ENCODE measurements at regions not wholly inside any gene's neighbourhood (a gene's known extent, or its start where the extent isn't known, plus 50 kb on each side); places are given as distances from the start of the nearest gene placed in this dataset.

DNA sequence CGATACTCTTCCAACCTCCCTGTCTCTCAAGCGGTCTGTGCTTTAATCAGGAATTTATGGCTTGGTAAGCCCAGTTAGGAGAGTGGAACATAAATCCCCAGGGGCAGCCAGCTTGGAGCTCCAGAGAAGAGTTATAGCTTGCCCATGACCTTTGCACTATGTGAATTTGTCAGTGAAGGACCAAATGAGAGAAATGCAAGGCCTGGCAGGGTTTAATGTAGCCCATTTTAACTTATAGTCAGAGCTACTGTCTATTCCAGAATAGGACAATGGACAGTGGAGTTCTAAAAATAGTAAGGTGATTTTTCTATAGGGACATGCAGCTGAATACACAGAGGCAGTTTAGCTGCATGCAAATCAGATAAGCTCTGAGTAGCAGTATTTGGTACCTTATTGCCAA, 142.6 kb upstream of the CAV2 start:
- Histone ChIP-seq H4K20me1 (ENCODE audit: control insufficient read depth, insufficient read depth) (no peaks in the 10 kb centered on the region), H3K4me3 (no peak overlapping the region), H3K4me1 (ENCODE audit: control insufficient read depth, insufficient read depth, low read length) (no peaks in the 10 kb centered on the region), H2AFZ (ENCODE audit: control insufficient read depth, low read depth, low read length) (no peak overlapping the region), H3K9ac (ENCODE audit: control insufficient read depth, insufficient read depth, low read length) (no peak overlapping the region), H3K27me3 (replicated peaks in 1 of 2; ENCODE audit: control insufficient read depth in 2 of 2, insufficient read depth in 2 of 2, low read length in 1 of 2) (no peaks in the 10 kb centered on the region), H3K36me3 (ENCODE audit: control insufficient read depth in 2 of 2, insufficient read depth in 2 of 2, low read length in 1 of 2) (no peaks in the 10 kb centered on the region), H3K79me2 (ENCODE audit: control insufficient read depth, insufficient read depth, low read length) (no peaks in the 10 kb centered on the region), H3K9me3 (replicated peaks; ENCODE audit: control insufficient read depth, insufficient read depth, low read length) (no peaks in the 10 kb centered on the region), H3K4me2 (ENCODE audit: control insufficient read depth, insufficient read depth) (no peak overlapping the region), H3K27ac (ENCODE audit: control insufficient read depth, insufficient read depth) (no peak overlapping the region)
- POLR2A ChIA-PET, result no interaction called here
- no peak for ATAC-seq
- intact Hi-C loops (cut with micrococcal nuclease; ENCODE audit: unreplicated experiment) (no loop called here), in situ Hi-C loops (cut with MboI) (no loop called here)
- RAD21 ChIA-PET (ENCODE audit: unreplicated experiment), result no interaction called here
- TF ChIP-seq, protein P1, sequence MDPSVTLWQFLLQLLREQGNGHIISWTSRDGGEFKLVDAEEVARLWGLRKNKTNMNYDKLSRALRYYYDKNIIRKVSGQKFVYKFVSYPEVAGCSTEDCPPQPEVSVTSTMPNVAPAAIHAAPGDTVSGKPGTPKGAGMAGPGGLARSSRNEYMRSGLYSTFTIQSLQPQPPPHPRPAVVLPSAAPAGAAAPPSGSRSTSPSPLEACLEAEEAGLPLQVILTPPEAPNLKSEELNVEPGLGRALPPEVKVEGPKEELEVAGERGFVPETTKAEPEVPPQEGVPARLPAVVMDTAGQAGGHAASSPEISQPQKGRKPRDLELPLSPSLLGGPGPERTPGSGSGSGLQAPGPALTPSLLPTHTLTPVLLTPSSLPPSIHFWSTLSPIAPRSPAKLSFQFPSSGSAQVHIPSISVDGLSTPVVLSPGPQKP (IDR thresholded peaks at IDR 0.05; ENCODE audit: low read depth, low read length), result no peak
- TF ChIP-seq, protein P2, sequence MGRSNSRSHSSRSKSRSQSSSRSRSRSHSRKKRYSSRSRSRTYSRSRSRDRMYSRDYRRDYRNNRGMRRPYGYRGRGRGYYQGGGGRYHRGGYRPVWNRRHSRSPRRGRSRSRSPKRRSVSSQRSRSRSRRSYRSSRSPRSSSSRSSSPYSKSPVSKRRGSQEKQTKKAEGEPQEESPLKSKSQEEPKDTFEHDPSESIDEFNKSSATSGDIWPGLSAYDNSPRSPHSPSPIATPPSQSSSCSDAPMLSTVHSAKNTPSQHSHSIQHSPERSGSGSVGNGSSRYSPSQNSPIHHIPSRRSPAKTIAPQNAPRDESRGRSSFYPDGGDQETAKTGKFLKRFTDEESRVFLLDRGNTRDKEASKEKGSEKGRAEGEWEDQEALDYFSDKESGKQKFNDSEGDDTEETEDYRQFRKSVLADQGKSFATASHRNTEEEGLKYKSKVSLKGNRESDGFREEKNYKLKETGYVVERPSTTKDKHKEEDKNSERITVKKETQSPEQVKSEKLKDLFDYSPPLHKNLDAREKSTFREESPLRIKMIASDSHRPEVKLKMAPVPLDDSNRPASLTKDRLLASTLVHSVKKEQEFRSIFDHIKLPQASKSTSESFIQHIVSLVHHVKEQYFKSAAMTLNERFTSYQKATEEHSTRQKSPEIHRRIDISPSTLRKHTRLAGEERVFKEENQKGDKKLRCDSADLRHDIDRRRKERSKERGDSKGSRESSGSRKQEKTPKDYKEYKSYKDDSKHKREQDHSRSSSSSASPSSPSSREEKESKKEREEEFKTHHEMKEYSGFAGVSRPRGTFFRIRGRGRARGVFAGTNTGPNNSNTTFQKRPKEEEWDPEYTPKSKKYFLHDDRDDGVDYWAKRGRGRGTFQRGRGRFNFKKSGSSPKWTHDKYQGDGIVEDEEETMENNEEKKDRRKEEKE (IDR thresholded peaks at IDR 0.05), result no peak
- TF ChIP-seq, protein P3, sequence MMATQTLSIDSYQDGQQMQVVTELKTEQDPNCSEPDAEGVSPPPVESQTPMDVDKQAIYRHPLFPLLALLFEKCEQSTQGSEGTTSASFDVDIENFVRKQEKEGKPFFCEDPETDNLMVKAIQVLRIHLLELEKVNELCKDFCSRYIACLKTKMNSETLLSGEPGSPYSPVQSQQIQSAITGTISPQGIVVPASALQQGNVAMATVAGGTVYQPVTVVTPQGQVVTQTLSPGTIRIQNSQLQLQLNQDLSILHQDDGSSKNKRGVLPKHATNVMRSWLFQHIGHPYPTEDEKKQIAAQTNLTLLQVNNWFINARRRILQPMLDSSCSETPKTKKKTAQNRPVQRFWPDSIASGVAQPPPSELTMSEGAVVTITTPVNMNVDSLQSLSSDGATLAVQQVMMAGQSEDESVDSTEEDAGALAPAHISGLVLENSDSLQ (IDR thresholded peaks at IDR 0.05), result no peak
- TF ChIP-seq TBL1XR1 (IDR thresholded peaks at IDR 0.05; ENCODE audit: low read depth, low read length), result no peak
- TF ChIP-seq, protein P4, sequence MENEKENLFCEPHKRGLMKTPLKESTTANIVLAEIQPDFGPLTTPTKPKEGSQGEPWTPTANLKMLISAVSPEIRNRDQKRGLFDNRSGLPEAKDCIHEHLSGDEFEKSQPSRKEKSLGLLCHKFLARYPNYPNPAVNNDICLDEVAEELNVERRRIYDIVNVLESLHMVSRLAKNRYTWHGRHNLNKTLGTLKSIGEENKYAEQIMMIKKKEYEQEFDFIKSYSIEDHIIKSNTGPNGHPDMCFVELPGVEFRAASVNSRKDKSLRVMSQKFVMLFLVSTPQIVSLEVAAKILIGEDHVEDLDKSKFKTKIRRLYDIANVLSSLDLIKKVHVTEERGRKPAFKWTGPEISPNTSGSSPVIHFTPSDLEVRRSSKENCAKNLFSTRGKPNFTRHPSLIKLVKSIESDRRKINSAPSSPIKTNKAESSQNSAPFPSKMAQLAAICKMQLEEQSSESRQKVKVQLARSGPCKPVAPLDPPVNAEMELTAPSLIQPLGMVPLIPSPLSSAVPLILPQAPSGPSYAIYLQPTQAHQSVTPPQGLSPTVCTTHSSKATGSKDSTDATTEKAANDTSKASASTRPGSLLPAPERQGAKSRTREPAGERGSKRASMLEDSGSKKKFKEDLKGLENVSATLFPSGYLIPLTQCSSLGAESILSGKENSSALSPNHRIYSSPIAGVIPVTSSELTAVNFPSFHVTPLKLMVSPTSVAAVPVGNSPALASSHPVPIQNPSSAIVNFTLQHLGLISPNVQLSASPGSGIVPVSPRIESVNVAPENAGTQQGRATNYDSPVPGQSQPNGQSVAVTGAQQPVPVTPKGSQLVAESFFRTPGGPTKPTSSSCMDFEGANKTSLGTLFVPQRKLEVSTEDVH (IDR thresholded peaks at IDR 0.05; ENCODE audit: low read depth, partially characterized antibody), result no peak
- SMC1A ChIA-PET (ENCODE audit: uncharacterized antibody, unreplicated experiment), result no interaction called here
- FAIRE-seq, result no peak
- 8% methylated on average over 2 of the region's 2 CpGs for WGBS (ENCODE audit: insufficient coverage, insufficient replicate concordance, low lambda C conversion rate, missing lambda C conversion rate)
- DNase-seq (ENCODE audit: low read depth, low spot score), result no peak
- no TSS peak for BruUV-seq (replicated peaks)
- CTCF ChIA-PET, result interaction anchor here (1.0 kb wide), 1 partner anchor 9 kb away, joined by 3 read pairs; no protein-coding TSS in a partner anchor
